Omental fat pad (tissue), 3 donors: ENCODE measurements at regions not wholly inside any gene's neighbourhood (a gene's known extent, or its start where the extent isn't known, plus 50 kb on each side); places are given as distances from the start of the nearest gene placed in this dataset.

ENCODE experiments used
- ATAC-seq: fragments of 150-250 bp; one replicate; pipeline ENCODE4 v1.9.1; 2016; ENCODE audit warnings: mild to moderate bottlenecking, moderate library complexity; ENCODE audit not compliant: low FRiP score
- DNase-seq: peaks from one replicate; pipeline ENCODE4 v3.0.0-alpha.2; 2019; ENCODE audit warnings: low spot score
- TF ChIP-seq, protein P1 (sequence below), 3 donors: fragments of 450-650 bp; IDR thresholded peaks; one replicate each; pipeline ENCODE4 v1.5.1; 2016 to 2017; ENCODE audit warnings: antibody characterized with exemption in 3 of 3, mild to moderate bottlenecking in 3 of 3, moderate library complexity in 2 of 3

- DNase-seq (no peak), ATAC-seq (no peak)
- TF ChIP-seq, protein P1, sequence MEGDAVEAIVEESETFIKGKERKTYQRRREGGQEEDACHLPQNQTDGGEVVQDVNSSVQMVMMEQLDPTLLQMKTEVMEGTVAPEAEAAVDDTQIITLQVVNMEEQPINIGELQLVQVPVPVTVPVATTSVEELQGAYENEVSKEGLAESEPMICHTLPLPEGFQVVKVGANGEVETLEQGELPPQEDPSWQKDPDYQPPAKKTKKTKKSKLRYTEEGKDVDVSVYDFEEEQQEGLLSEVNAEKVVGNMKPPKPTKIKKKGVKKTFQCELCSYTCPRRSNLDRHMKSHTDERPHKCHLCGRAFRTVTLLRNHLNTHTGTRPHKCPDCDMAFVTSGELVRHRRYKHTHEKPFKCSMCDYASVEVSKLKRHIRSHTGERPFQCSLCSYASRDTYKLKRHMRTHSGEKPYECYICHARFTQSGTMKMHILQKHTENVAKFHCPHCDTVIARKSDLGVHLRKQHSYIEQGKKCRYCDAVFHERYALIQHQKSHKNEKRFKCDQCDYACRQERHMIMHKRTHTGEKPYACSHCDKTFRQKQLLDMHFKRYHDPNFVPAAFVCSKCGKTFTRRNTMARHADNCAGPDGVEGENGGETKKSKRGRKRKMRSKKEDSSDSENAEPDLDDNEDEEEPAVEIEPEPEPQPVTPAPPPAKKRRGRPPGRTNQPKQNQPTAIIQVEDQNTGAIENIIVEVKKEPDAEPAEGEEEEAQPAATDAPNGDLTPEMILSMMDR (IDR thresholded peaks at IDR 0.05): no peak
Measured at GRCh38 chr18:46204143-46204542, 100.0 kb downstream of the HAUS1 start.

GRCh38 chr18:46207985-46208384, 103.8 kb downstream of the HAUS1 start:
- DNase-seq (no peak), ATAC-seq (no peak)
- TF ChIP-seq, protein P1 (IDR thresholded peaks at IDR 0.05): no peak

GRCh38 chr18:46209161-46209560, 105.0 kb downstream of the HAUS1 start:
- ATAC-seq: no peak
- DNase-seq: no peak
- TF ChIP-seq, protein P1 (IDR thresholded peaks at IDR 0.05): no peak

GRCh38 chr18:46211816-46212215, 107.6 kb downstream of the HAUS1 start:
- ATAC-seq: no peak
- TF ChIP-seq, protein P1 (IDR thresholded peaks at IDR 0.05): no peak
- DNase-seq: no peak

GRCh38 chr18:46212398-46212797, 108.2 kb downstream of the HAUS1 start:
- ATAC-seq (no peak), DNase-seq (no peak)
- TF ChIP-seq, protein P1 (IDR thresholded peaks at IDR 0.05): no peak

DNA sequence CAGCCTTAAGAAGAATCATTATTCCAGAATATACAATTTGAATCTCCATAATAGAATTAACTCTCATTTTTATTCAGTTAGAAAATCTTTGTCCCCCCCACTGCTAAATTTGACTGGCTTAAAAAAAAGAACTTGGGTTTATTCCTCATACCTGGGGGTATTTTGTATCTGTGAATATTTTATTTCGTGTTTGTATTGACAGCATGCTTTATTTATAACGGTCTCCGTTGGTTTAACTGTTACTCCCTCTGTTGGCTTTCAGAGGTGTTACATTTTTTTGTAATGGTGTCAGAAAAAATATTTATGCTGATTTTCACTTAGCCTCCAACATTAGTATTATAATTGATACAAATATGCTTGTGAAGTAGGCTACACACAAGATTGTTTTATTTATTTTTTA, 109.1 kb downstream of the HAUS1 start:
- DNase-seq (no peak), ATAC-seq (no peak)
- TF ChIP-seq, protein P1 (IDR thresholded peaks at IDR 0.05): no peak

GRCh38 chr18:46214435-46214834, 110.2 kb downstream of the HAUS1 start:
- no peak for ATAC-seq
- no peak for DNase-seq
- TF ChIP-seq, protein P1 (IDR thresholded peaks at IDR 0.05): no peak
